Stimulated activated CD8-positive, alpha-beta memory T cell treated with anti-CD3 and anti-CD28 coated beads, Interleukin-7, amount 100 ng/mL, for 1 hour (primary cell): ENCODE measurements at regions not wholly inside any gene's neighbourhood (a gene's known extent, or its start where the extent isn't known, plus 50 kb on each side); places are given as distances from the start of the nearest gene placed in this dataset.

Source experiments
- DNase-seq, 2 donors: peaks; one replicate each; pipeline ENCODE4 v3.0.0-alpha.2; 2020; ENCODE audit warnings: low read depth in 2 of 2

DNA sequence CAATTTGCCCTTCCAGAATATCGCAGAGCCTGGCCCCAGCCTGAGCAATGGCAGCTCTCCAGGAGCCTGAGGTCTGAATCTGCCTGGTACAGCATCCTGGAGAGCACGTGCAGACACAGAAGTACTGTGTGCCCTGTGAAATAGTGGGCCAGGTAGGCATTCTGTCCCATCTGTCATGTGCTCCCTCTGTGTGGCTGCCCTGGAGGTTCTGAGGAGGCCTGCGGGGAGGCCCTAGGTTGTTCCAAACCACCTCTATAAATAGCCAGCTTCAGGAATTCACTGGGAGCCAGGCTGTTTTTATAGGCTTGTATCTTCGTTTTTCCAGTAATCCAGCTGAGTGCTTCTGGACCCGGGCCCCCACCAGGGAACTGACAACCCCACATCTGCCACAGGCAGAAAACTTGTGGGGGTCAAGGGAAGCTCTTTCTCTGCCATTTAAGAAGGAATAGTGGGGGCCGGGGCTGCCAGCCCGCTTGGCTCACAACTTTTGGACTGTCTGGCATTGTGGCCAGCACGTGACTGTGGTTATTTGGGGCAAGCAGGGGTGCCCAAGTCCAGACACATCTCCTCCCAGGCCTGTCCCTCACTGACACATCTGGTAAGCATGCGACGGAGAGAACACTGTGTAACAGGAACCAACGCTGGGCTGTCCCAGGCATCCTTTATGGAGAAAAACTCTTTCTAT, 356.3 kb upstream of the TNRC6C start:
- DNase-seq, result no peak

GRCh38 chr17:77602883-77603640, 355.4 kb upstream of the TNRC6C start:
- no peak for DNase-seq

GRCh38 chr17:77604301-77604972, 354.1 kb upstream of the TNRC6C start:
- no peak for DNase-seq

GRCh38 chr17:77604973-77605313, 353.6 kb upstream of the TNRC6C start:
- DNase-seq, result no peak

- no peak for DNase-seq
These were observed 352.2 kb upstream of the TNRC6C start for GRCh38 chr17:77606146-77606864.

DNA sequence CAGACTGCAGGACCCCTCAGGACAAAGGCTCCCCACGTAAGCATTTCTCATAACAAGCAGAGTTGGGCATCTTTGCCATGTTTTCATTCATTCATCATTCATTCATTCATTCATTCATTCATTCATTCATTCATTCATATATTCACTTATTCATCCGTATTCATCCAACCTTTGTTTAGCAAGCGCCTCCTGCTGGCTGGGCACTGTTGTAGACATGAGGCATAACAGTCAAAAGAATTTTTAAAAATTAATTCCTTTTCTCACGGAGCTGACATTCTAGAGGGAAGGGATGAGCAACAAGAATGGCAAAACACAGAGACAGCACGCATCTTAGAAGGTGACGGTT, 351.7 kb upstream of the TNRC6C start:
- DNase-seq, result no peak

- DNase-seq, result no peak
These were observed 350.9 kb upstream of the TNRC6C start for GRCh38 chr17:77607606-77608005.

DNA sequence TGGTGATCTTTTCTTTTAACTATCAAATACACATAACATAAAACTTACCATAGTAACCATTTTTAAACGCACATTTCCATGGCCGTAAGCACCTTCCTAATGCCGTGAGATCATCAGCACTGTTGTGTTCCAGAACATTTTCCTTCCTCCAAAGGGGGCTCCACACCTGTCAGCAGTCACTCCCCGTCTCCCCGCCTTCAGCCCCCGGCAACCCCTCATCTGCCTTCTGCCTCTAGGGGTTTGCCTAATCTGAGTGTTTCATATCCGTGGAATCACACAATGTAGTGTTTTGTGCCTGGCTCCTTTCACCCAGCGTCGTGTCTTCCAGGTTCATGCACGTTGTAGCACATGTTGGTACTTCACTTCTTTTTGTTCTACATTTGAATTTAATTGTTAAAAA, 350.1 kb upstream of the TNRC6C start:
- no peak for DNase-seq

DNA sequence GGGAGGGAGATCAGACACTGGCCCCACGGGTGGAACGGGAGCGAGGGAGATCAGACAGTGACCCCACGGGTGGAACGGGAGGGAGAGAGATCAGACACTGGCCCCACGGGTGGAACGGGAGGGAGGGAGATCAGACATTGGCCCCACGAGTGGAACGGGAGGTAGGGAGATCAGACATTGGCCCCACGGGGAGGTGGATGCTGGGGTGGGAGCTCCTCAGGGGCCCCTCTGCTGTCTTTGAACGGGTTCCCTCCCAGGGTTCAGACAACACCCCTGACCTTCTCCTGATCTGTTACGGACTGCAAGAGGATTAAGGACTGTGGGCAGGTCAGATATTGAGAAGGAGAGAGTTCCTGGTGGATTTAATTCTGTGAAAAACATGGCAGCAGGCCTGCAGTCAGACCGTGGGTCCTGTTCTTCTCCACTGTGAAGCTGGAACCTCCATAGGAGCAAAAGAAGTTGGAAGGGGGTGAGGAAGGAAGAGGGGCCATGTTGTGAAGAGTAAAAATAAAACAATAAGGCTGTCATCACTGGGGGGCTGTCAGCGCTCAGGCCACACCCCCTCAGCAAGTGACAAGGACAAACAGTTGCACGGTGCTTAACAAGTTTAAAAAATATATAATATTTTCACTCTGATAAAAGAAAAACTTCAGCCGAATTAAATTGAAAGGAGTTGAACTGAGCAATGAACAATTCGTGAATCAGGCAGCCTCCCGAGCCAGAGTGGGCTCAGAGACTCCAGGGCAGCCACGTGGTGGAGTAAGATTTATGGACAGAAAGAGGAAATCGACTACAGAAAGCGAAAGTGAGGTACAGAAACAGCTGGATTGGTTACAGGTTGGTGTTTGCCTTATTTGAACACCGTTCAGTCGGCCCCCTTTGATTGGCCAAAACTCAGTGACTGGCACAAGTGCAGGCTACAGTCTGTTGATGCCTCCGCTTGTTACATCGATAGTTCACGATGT, 348.7 kb upstream of the TNRC6C start:
- DNase-seq, result peak; percentile 5 to 27

DNA sequence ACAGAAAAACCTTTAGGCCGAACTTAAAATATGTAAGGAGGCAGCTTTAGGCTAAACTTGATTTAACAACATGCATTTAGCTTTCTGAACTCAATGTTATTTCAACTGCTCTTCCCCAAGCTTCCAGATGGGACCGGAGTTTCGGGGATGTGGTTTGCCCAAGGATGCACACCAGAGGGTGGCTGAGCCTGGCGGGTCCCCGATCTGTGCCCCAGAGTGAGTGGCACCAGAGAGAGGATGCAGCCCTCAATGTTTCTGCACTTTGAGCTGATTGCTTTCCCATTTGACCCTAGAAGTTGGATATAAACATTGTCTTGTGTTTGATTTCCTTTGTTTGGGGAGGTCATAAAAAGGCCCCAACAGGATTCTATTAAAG, 348.0 kb upstream of the TNRC6C start:
- no peak for DNase-seq

- DNase-seq, result no peak
These were observed 347.5 kb upstream of the TNRC6C start for GRCh38 chr17:77610972-77611521.

DNA sequence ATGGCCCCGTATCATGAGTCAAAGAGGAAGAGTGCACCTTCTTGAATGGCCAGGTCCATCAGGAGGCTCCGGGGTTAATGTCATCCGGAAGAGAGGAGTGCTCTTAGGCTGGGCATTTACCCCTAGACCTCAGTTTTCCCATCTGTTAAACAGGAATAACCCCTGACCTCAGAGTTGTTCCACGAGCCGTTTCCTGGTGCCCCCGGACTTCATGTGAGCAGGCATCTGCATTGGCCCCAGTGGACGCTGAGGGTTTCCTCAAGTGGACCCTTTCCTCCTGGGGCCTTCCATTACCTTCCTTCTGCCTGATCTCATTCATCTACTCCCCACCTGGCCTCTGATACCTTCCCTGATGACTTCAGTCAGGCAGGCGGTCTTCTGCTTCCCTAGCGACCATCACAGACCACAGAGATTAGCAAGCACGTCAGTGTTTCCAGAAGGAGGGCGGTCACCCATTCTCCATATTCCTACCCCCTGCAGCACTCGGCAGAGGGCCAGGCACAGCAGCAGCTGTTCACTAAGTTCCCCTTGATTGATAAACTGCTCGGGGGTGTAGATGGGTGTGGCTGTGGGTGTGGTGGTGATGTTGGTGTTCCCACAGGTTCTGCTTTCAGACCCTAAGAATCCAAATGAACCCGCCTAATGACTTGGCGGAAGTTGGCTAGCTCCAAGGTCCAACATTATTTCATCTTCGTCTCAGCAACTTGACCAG, 346.6 kb upstream of the TNRC6C start:
- DNase-seq, result no peak

DNA sequence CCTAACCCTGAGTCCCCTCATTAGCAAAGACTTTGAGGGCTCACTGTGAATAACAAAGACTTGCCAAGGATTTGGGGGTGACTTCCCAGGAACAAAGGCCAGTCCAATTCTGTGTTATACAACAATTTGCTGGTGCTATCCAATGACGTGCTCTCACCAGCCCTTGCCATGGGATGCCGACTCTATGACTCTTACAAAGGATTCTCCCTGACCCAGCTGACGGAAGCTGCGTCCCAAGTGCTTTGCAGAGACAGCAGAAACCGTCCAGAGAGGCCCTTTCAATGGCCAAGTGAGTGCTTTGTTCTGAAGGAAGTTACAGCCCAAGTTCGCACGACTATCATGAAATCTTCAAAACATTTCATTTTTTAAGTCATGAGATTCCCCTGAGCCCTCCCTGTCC, 345.3 kb upstream of the TNRC6C start:
- DNase-seq, result no peak

GRCh38 chr17:77613627-77614026, 344.9 kb upstream of the TNRC6C start:
- no peak for DNase-seq

DNA sequence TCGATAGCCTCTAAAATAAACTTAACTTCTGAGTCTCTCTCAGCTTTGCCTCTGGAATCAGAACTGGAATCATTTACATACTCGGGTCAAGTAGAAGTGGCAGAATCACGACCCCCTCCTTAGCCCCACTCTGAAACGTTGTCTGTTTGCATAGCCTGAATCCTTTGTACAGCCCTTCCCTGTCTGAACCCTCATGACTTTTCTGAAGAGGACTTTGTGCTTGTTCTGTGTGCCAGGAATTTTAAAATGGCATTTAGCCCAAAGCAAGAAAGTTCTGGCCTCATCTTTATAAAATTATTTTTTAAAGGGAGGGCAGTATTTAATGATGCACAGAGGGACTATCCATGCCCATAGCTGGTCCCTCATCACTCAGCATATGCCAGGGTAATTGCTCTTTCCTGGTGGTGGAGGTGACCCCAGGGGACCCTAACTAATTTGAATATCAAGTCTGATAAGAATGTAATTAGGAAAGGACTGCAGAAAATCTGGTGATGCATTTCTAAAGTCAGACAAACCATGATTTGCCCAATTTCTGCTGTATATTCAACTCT, 342.7 kb upstream of the TNRC6C start:
- no peak for DNase-seq

GRCh38 chr17:77616254-77616731, 342.2 kb upstream of the TNRC6C start:
- DNase-seq, result no peak

DNA sequence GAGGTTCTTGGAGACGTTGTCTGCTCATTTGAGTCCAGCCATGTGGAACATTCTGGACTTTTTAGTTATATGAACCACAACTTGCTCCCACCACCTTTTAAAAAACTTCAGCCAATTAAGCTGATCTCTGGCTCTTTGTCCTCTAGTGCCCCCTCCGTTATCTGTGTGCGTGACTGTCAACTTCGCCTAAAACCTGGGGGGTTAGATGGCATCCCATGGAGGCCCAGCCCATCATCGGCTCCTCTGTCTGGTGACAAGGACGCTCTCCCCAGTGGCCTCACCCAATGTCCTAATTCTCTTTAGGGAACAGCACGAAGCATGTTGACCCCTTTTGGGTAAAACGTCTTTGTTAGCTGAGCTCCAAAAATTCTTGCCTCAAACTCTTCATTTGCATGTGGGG, 341.0 kb upstream of the TNRC6C start:
- DNase-seq, result no peak

GRCh38 chr17:77618173-77618572, 340.3 kb upstream of the TNRC6C start:
- no peak for DNase-seq

- DNase-seq, result no peak
These were observed 339.8 kb upstream of the TNRC6C start for GRCh38 chr17:77618731-77619130.

GRCh38 chr17:77619326-77619725, 339.2 kb upstream of the TNRC6C start:
- no peak for DNase-seq
